ENCODE measurements at regions not wholly inside any gene's neighbourhood (a gene's known extent, or its start where the extent isn't known, plus 50 kb on each side); places are given as distances from the start of the nearest gene placed in this dataset.

GRCh38 chr13:86355301-86355700, 556.1 kb upstream of the SLITRK6 start:
- H4K8ac ChIP-seq (replicated peaks; ENCODE audit: insufficient read length, low read depth, low read length) = no peak overlapping the region
- peaks cover 0 to 4% (median 2%) of the 10 kb centered on the region in 3 experiments; a peak in 3 of 7 replicates for H3K36me3 Mint-ChIP-seq (ENCODE audit: insufficient read depth in 1 of 3, low read depth in 3 of 3)
- no peak overlapping the region for H3T11ph ChIP-seq (ENCODE audit: low read length)
- H3K79me1 ChIP-seq (ENCODE audit: insufficient read depth, low read depth, low read length, poor library complexity, severe bottlenecking) = no peaks in the 10 kb centered on the region
- no peaks in the 10 kb centered on the region; the same call in 1 of the 2 replicates for H3K4me1 ChIP-seq (ENCODE audit: insufficient read depth, low read length)
- TF ChIP-seq CTCF (conservative IDR thresholded peaks at IDR 0.05) = no peak
- H3K27ac Mint-ChIP-seq = no peak overlapping the region
- no peaks in the 10 kb centered on the region for H3K9me3 ChIP-seq (ENCODE audit: control insufficient read depth, low read depth, low read length)
- DNase-seq = no peak
- WGBS (ENCODE audit: extremely low coverage, insufficient read length, low lambda C conversion rate) = no CpG with 5 or more reads among the region's 2 CpGs
- no peak overlapping the region for H2BK15ac ChIP-seq (ENCODE audit: low read depth, low read length)
- no peak overlapping the region for H2BK120ac ChIP-seq (ENCODE audit: low read depth, low read length, poor library complexity, severe bottlenecking)
- no peak overlapping the region for H3K23ac ChIP-seq (ENCODE audit: insufficient read length, low read depth, low read length)
- no peaks in the 10 kb centered on the region; the same call in 1 of the 2 replicates for H3K27me3 Mint-ChIP-seq (ENCODE audit: low read depth)
- H2BK5ac ChIP-seq (ENCODE audit: insufficient read length, low read length) = no peak overlapping the region
- H3K79me2 ChIP-seq (ENCODE audit: insufficient read depth, low read length) = no peaks in the 10 kb centered on the region
- no peak overlapping the region for H3K27ac ChIP-seq (ENCODE audit: insufficient read length, low read depth, low read length)
- H3K4me3 Mint-ChIP-seq = no peak overlapping the region
- no peak overlapping the region for H2BK12ac ChIP-seq (ENCODE audit: insufficient read length, low read depth, low read length)
- H4K5ac ChIP-seq (ENCODE audit: insufficient read length, low read depth, low read length) = no peak overlapping the region
- H3K4ac ChIP-seq (ENCODE audit: low read depth, low read length) = no peak overlapping the region
- H2AFZ ChIP-seq (ENCODE audit: low read length) = no peak overlapping the region
- no peak overlapping the region for H2BK20ac ChIP-seq (ENCODE audit: low read depth, low read length, poor library complexity, severe bottlenecking)
- no peak overlapping the region for H3K56ac ChIP-seq (ENCODE audit: insufficient read length, low read depth, low read length)
- H2AK5ac ChIP-seq (ENCODE audit: insufficient read length, low read length) = no peak overlapping the region
- H3K14ac ChIP-seq (ENCODE audit: insufficient read depth, low read length) = no peak overlapping the region
- H3K4me1 Mint-ChIP-seq = peaks cover 16 to 39% of the 10 kb centered on the region in 2 experiments
- H3K9me3 Mint-ChIP-seq = peaks cover 0 to 3% of the 10 kb centered on the region in 2 experiments; a peak in 1 of 5 replicates
- no peak overlapping the region for H3K18ac ChIP-seq (ENCODE audit: insufficient read length, low read depth, low read length)
- no peak overlapping the region for H3K9ac ChIP-seq (ENCODE audit: extremely low read depth, insufficient read length, low read length)
- H3K23me2 ChIP-seq (ENCODE audit: insufficient read length, low read depth, low read length, poor library complexity, severe bottlenecking) = no peaks in the 10 kb centered on the region
- H3K27me3 ChIP-seq (ENCODE audit: insufficient read depth, low read length) = no peaks in the 10 kb centered on the region
- no peak overlapping the region for H3K4me2 ChIP-seq (ENCODE audit: insufficient read depth, insufficient read length, low read length)
- no peak overlapping the region for H4K91ac ChIP-seq (ENCODE audit: insufficient read length, low read depth, low read length)
- no peaks in the 10 kb centered on the region for H4K20me1 ChIP-seq (ENCODE audit: control insufficient read depth, insufficient read depth, insufficient read length)

Data from H9 (cell line).